NCI-H82 treated with DMSO at 0.1 percent for 48 hours (cell line): ENCODE measurements at regions not wholly inside any gene's neighbourhood (a gene's known extent, or its start where the extent isn't known, plus 50 kb on each side); places are given as distances from the start of the nearest gene placed in this dataset.

Experiments used
- DNase-seq: peaks from one replicate; lab custom pipeline; 2025; ENCODE audit not compliant: unreplicated experiment; lab: John Stamatoyannopoulos, UW

GRCh38 chr11:91822805-91823204 lies 401.8 kb upstream of the FAT3 start:
- no peak for DNase-seq

GRCh38 chr11:91820709-91821108 lies 403.9 kb upstream of the FAT3 start:
- no peak for DNase-seq

- no peak for DNase-seq
Observed at GRCh38 chr11:91819777-91820176, 404.8 kb upstream of the FAT3 start.

GRCh38 chr11:91819195-91819594 lies 405.4 kb upstream of the FAT3 start:
- no peak for DNase-seq

- DNase-seq = no peak
Observed at GRCh38 chr11:91817996-91818395, 406.6 kb upstream of the FAT3 start.

- no peak for DNase-seq
Observed at GRCh38 chr11:91813263-91813662, 411.4 kb upstream of the FAT3 start.

GRCh38 chr11:91810871-91811270 lies 413.7 kb upstream of the FAT3 start:
- DNase-seq = no peak

GRCh38 chr11:91805293-91805692 lies 419.3 kb upstream of the FAT3 start:
- DNase-seq = no peak

- DNase-seq = no peak
Observed at GRCh38 chr11:91804042-91804441, 420.6 kb upstream of the FAT3 start.

GRCh38 chr11:91802475-91802874 lies 422.1 kb upstream of the FAT3 start:
- no peak for DNase-seq

- DNase-seq = no peak
Observed at GRCh38 chr11:91800208-91800914, 424.3 kb upstream of the FAT3 start.

- no peak for DNase-seq
Observed at GRCh38 chr11:91798240-91798639, 426.4 kb upstream of the FAT3 start.

GRCh38 chr11:91796999-91797398 lies 427.6 kb upstream of the FAT3 start:
- DNase-seq = no peak

GRCh38 chr11:91795139-91795887 lies 429.3 kb upstream of the FAT3 start:
- DNase-seq = no peak

- no peak for DNase-seq
Observed at GRCh38 chr11:91794146-91794545, 430.5 kb upstream of the FAT3 start.

- DNase-seq = no peak
Observed at GRCh38 chr11:91792779-91793262, 431.8 kb upstream of the FAT3 start.

GRCh38 chr11:91791171-91791468 lies 433.5 kb upstream of the FAT3 start:
- no peak for DNase-seq

GRCh38 chr11:91790346-91791170 lies 434.1 kb upstream of the FAT3 start:
- no peak for DNase-seq

GRCh38 chr11:91788764-91789163 lies 435.9 kb upstream of the FAT3 start:
- no peak for DNase-seq

GRCh38 chr11:91786097-91786496 lies 438.5 kb upstream of the FAT3 start:
- DNase-seq = no peak

GRCh38 chr11:91783173-91783572 lies 441.4 kb upstream of the FAT3 start:
- no peak for DNase-seq

- no peak for DNase-seq
Observed at GRCh38 chr11:91778758-91779157, 445.9 kb upstream of the FAT3 start.
